ENCODE measurements at regions not wholly inside any gene's neighbourhood (a gene's known extent, or its start where the extent isn't known, plus 50 kb on each side); places are given as distances from the start of the nearest gene placed in this dataset.

GRCh38 chr2:149884871-149885270 is 297.3 kb upstream of the MMADHC start:
- TF ChIP-seq CTCF (IDR thresholded peaks at IDR 0.05; ENCODE audit: borderline replicate concordance): no peak
- no peak overlapping the region for H3K4me3 ChIP-seq
- DNase-seq: no peak
- H3K4me1 ChIP-seq: no peaks in the 10 kb centered on the region
- H3K9me3 ChIP-seq (replicated peaks): no peaks in the 10 kb centered on the region
- no peak overlapping the region for H3K27ac ChIP-seq (replicated peaks)
- no peaks in the 10 kb centered on the region for H3K36me3 ChIP-seq
- intact Hi-C loops (cut with micrococcal nuclease): no loop called here
- no peaks in the 10 kb centered on the region for H3K27me3 ChIP-seq (ENCODE audit: low read depth)

- no peak for DNase-seq
- no peak for TF ChIP-seq CTCF (IDR thresholded peaks at IDR 0.05; ENCODE audit: borderline replicate concordance)
- Histone ChIP-seq H3K27ac (replicated peaks) (no peak overlapping the region), H3K4me1 (peaks cover 9% of the 10 kb centered on the region), H3K27me3 (ENCODE audit: low read depth) (no peaks in the 10 kb centered on the region), H3K4me3 (no peak overlapping the region), H3K9me3 (replicated peaks) (no peaks in the 10 kb centered on the region), H3K36me3 (no peaks in the 10 kb centered on the region)
- intact Hi-C loops (cut with micrococcal nuclease): no loop called here
These were observed 290.3 kb upstream of the MMADHC start for GRCh38 chr2:149877913-149878312.

GRCh38 chr2:149877074-149877473 is 289.5 kb upstream of the MMADHC start:
- H3K9me3 ChIP-seq (replicated peaks): no peaks in the 10 kb centered on the region
- H3K4me1 ChIP-seq: peaks cover 9% of the 10 kb centered on the region
- no peak overlapping the region for H3K27ac ChIP-seq (replicated peaks)
- no peaks in the 10 kb centered on the region for H3K36me3 ChIP-seq
- intact Hi-C loops (cut with micrococcal nuclease): no loop called here
- H3K4me3 ChIP-seq: no peak overlapping the region
- DNase-seq: no peak
- TF ChIP-seq CTCF (IDR thresholded peaks at IDR 0.05; ENCODE audit: borderline replicate concordance): no peak
- no peaks in the 10 kb centered on the region for H3K27me3 ChIP-seq (ENCODE audit: low read depth)

GRCh38 chr2:149873936-149874335 is 286.4 kb upstream of the MMADHC start:
- H3K27me3 ChIP-seq (ENCODE audit: low read depth): no peaks in the 10 kb centered on the region
- intact Hi-C loops (cut with micrococcal nuclease): no loop called here
- no peak for TF ChIP-seq CTCF (IDR thresholded peaks at IDR 0.05; ENCODE audit: borderline replicate concordance)

GRCh38 chr2:149872638-149873150 is 285.1 kb upstream of the MMADHC start:
- intact Hi-C loops (cut with micrococcal nuclease): no loop called here
- H3K27ac ChIP-seq (replicated peaks): no peak overlapping the region
- no peak overlapping the region for H3K4me3 ChIP-seq
- DNase-seq: no peak
- peaks cover 28% of the 10 kb centered on the region for H3K9me3 ChIP-seq (replicated peaks)
- TF ChIP-seq CTCF (IDR thresholded peaks at IDR 0.05; ENCODE audit: borderline replicate concordance): no peak
- no peaks in the 10 kb centered on the region for H3K27me3 ChIP-seq (ENCODE audit: low read depth)
- no peaks in the 10 kb centered on the region for H3K36me3 ChIP-seq
- peaks cover 3% of the 10 kb centered on the region for H3K4me1 ChIP-seq

More at GRCh38 chr2:149873936-149874335, 286.4 kb upstream of the MMADHC start:
- Histone ChIP-seq H3K27ac (replicated peaks) (no peak overlapping the region), H3K9me3 (replicated peaks) (peaks cover 18% of the 10 kb centered on the region), H3K4me1 (peaks cover 9% of the 10 kb centered on the region), H3K4me3 (no peak overlapping the region), H3K36me3 (no peaks in the 10 kb centered on the region)
- no peak for DNase-seq
